ENCODE measurements at regions not wholly inside any gene's neighbourhood (a gene's known extent, or its start where the extent isn't known, plus 50 kb on each side); places are given as distances from the start of the nearest gene placed in this dataset.
A peak's percentile ranks its signal among the peaks of the same experiment; 100 is the strongest.

DNA sequence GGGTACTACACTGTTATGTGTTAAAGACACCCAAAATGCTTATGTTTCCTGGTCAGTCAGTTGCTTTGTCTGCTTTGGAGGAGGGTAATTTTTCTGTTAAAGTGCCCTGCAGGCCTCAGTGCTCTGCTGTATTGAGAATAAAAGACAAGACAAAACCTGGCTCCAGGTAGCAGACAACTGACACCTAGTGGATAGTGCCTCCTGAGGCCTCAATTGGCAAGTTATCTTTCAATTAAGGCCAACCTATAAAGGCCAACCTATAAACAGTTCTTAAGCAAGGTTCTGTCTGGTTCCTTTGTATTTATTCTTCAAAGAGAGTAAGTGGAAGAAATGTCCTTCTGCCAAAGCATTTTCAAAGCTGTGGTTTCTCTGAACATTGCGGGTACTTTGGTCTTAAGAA lies 773.8 kb downstream of the MECOM start:
- DNase-seq = no peak

DNA sequence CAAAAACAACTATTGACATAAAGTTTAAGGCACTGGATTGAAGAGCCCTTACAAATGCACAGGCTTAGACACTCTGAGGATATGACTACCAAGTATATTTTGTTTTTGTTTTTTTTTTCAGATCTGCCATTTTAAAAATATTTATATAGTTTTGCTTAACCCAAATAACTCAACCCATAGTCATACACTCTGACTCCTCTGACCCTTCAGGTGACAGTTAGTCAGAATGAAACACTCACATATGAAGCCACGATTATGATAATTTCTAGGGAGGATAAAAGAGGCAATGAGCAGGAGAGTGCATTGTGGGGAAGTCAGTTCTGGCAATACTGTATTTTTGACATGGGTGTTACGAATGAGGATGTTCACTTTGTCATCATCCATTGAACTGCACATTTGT lies 774.7 kb downstream of the MECOM start:
- no peak for DNase-seq

DNA sequence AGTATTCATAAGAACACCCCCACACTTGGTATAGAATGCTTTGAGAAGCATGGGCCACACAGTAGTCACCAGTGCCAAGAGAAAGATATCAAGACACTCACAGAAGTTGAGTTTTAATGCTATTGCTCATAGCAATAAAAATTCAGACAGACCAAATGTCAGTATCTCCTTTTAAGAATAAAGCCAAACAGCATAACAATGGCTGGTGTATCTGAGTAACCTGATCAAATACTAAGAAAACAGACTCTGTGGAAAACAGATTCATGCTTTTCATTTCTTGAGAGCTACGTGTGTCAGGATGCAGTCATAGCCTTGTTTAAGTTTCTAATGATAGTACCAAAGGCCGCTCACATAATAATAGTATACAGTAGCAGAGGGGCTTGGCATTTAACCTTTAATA lies 778.5 kb downstream of the MECOM start:
- no peak for DNase-seq

- peak; percentile 22 for DNase-seq
Observed at GRCh38 chr3:168884353-168884903, 779.1 kb downstream of the MECOM start.

- no peak for DNase-seq
Observed at GRCh38 chr3:168883145-168883544, 780.4 kb downstream of the MECOM start.

DNA sequence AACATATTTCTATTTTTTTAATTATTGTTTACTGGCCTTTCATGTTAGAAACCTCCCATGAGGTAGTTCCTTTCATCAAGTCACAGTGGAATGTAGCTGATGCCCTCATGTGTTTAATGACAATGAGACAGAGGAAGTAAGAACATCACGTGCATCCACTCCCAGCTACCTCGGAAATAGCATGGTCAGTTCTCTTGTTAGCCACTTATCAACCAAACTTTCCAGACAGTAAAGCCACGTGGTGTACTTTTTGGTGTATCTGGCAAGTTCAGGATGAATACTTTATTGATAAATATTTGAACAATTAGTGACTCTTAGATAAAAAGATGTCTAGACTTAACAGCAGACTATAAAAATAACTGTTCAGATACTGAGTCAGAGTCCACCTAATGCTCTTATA lies 781.7 kb downstream of the MECOM start:
- no peak for DNase-seq

DNA sequence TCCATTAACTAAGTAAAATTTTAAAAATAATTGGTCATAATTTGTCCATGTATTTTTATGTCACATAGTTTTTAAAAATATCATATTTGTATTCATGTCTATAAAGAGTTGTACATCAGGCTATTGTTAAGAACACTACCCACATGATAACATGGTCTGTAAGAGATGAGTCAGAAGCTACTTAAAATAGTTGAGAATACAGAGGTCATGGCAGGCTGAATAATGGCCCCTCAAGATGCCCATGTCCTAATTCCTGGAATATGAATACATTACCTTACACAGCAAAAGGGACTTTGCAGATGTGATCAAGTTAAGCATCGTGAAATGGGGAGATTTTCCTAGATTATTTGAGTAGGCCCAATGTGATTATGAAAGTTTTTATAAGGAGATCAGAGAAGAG lies 782.9 kb upstream of the GOLIM4 start:
- DNase-seq = no peak

DNA sequence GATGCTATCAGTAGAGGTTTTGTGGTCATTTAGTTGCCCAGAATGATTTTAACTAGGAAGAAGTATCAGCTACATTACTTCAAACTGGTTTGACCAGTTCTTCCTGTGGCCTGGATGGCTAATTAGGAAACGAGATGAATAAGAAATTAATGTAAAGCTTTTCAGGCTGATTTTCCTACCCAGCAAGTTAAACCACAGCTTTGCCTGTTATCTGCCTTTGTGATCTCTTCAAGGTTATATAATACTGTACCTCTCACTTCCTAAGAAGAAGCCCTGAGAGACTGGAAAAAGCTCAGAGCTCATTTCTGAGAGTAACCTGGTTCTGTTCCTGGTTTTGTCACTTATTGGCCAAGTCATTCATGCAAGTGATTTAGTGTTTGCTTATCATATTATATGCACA lies 782.2 kb upstream of the GOLIM4 start:
- peak; percentile 52 for DNase-seq

DNA sequence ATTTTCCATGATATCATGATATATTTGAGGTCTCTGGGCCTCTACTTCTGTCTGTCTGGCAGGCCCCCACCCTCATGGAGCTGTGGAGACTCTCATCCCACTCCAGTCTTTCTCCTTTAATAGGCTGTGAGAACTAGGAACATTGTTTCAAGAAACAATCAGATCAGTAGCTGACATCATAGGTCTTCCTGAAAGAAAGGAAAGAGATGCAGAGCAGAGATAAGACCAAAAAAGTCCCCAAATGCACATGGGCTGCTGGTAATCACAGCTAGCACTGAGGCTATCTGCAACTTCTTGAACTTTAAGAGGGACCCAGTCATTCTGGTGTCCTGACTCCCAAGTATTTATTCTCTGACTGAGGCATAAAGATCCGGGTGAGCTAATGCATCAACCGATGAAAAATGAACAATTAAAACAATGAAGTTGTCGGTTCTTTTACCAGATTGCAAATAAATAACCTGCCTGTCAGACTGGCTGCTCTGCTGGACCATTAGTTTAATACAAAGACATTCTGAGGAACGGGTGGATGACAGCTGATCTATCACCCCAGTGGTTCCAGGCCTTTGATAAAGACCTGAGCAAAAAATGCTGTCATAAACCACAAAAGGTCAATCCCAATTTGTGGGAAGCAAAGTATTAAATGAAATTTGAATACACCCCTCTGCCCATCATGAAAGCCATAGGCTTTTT lies 780.8 kb upstream of the GOLIM4 start:
- DNase-seq = no peak

DNA sequence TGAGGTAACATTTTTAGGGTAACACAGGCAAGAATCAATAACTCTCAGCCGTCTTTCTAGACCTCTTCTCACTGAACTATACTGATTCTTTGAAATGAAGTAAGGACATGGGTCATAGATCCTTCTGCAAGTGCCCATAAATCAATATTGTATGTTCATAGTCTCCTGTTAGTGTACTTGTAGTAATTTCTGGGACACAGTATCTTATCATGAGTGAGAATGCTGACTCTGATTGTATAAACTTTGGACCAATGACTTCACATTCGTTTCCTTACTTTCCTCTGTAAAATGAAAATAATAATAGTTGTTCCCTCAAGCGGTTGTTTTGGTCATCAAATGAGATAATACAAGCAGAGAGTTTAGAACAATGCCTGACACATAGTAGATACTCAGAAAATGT lies 777.1 kb upstream of the GOLIM4 start:
- no peak for DNase-seq

DNA sequence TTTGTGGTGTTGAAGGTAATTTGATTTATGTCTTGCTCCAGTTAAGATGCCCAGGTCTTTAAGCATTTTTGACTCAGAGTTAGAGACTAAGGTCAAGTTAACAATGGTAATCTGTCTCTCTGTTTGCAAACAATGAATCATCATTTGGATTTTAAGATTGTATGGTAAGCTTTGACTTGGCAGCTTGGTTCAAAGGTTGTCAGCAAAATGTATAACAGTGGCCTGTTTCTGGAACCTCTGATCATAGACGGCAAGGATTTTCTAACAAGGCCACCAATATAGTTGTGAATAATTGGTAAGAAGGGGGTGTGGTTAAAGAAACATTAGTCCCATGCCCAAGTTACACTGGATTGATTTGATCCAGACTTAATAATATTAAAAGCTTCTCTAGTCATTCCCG lies 775.2 kb upstream of the GOLIM4 start:
- DNase-seq = no peak

- DNase-seq = peak; percentile 30
Observed at GRCh38 chr3:168865022-168865551, 769.4 kb upstream of the GOLIM4 start.

- DNase-seq = no peak
Observed at GRCh38 chr3:168864107-168865021, 768.6 kb upstream of the GOLIM4 start.

GRCh38 chr3:168863561-168863960 lies 767.8 kb upstream of the GOLIM4 start:
- DNase-seq = no peak

DNA sequence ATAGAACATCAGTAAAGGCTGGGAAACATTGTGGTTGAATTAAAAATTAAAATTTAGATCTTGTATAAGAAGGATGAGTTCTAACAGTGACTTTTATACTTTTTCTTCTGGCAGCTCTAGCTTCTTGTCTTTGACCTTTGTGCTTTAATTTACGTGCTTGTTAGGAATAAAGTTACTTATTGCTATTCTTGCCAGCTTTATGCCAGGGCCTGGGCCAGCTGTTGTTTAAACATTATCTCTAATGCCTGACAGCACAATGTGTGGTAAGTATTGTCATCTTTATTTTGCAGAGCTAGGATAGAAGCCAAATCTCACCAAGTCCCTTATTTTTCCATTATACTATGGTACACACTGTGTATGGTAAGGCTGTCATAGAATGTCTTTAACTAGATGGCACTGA lies 766.7 kb upstream of the GOLIM4 start:
- DNase-seq = no peak

DNA sequence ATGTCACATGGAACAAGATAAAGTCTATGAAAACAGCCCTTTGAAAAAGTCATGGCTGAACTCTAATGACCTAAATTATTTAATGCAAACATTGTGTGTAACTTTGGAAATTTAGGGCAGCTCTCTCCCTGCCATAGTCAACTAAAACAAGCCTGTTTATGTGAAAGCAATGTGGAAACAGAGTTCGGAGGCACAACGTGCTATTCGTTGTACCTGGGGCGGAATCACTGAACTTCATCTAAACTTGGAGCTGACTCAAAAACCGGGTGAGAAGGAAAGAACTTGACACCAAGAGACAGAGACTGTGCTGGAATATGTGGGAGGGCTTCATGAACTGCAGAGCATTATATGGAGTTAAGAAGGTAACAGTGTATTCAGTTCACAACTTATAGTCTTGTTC lies 764.9 kb upstream of the GOLIM4 start:
- DNase-seq = no peak

GRCh38 chr3:168860028-168860427 lies 764.3 kb upstream of the GOLIM4 start:
- no peak for DNase-seq

GRCh38 chr3:168859574-168859973 lies 763.9 kb upstream of the GOLIM4 start:
- no peak for DNase-seq

DNA sequence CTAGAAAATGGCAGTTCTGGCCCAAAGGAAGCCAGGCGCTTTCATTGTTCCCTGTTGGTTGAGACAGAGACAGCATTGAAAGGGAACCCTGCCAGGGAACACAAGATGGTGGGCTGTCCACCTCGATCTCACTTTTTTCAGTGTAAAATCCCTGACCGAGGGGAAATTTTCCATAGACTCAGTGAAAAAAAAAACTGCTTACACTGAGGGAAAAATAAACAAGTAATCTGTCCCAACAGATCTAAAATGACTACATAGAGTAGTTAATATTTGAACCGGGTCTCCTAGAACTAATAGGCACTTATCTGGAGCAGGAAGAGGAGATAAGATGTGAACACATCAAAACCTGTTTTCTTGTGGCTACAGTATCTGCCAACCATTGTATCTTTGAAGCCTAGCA lies 763.4 kb upstream of the GOLIM4 start:
- DNase-seq = no peak

DNA sequence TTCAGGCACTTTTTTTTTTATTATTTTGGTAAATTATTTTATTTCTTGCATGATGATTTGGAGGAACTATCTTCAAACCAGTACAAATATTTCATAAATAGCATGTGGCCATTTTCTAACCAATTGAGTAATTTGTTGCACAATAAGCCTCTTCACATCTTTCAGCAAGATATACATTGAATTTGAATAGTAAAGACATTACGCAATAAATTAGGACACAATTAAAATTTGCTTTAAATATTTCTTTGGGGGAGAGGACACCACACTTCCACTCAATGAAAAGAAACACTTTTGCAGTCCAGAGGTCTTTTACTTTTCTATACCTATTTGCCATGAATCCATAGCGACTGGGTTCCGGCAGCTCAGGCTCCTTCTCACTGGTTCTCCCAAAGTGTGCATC lies 762.6 kb upstream of the GOLIM4 start:
- no peak for DNase-seq

DNA sequence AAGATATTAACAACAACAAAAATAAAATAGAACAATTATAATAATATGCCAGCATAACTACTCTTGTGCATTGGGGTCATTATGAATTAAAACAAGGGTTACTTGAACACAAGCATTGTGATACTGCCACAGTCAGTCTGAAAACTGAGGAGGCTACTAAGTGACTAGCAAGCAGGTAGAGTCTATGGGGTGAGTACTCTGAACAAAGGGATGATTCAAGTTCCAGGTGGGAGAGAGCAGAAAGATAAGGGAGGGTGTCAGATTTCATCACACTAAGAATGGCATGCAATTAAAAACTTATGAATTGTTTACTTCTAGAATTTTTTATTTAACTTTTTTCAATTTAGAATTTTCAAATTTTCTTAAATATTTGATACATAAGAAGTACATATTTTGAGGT lies 754.4 kb upstream of the GOLIM4 start:
- no peak for DNase-seq

- DNase-seq = peak; percentile 41
Observed at GRCh38 chr3:168847291-168847883, 751.7 kb upstream of the GOLIM4 start.
